HG03139 (cell line): ENCODE measurements at regions not wholly inside any gene's neighbourhood (a gene's known extent, or its start where the extent isn't known, plus 50 kb on each side); places are given as distances from the start of the nearest gene placed in this dataset.

ENCODE experiments used
- ATAC-seq: cut with Tn5 transposase; IDR thresholded peaks from one replicate; pipeline ENCODE4 v1.9.1; 2021; ENCODE audit not compliant: unreplicated experiment

- no peak for ATAC-seq
Measured at GRCh38 chr6:170022827-170023619, 267.9 kb downstream of the DLL1 start.

- no peak for ATAC-seq
Measured at GRCh38 chr6:170022291-170022722, 268.6 kb downstream of the DLL1 start.

- no peak for ATAC-seq
Measured at GRCh38 chr6:170021579-170021978, 269.3 kb downstream of the DLL1 start.

DNA sequence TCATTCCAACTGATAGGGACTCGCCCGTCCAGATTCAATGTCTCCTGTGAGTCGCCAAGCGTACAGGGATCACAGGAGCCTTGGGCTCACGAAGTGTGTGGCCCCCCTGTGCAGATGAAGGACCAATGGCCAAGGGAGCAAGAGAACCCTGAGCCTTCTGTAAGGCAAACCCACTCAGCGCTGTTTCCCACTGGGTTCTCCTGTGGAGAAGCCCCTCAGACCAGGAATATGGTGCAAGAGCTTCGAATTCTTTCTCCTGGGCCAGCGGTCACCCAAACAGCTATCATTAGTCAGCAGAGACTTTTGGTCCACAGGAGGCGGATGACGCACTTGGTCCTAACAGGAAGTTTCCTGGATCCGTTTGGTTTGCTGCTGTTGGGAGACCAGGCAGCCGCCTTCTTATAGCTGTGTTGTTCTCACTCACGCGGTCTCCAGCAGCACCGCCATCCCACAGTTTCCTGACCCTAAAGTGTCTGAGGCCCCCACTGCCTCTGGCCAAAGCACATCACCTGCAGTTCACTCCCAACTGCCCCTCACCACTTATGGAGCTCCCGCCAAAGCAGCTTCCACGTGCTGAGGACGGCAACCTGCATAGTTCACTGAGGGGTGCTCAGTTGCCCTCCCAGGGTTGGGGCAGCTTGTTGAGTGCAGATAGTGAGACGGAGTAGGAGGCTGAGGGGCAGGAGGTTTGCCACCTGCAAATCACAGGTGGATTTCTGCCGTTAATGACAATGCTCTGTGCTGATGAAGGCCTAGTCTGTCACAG is 268.6 kb downstream of the ERMARD start:
- ATAC-seq: no peak

DNA sequence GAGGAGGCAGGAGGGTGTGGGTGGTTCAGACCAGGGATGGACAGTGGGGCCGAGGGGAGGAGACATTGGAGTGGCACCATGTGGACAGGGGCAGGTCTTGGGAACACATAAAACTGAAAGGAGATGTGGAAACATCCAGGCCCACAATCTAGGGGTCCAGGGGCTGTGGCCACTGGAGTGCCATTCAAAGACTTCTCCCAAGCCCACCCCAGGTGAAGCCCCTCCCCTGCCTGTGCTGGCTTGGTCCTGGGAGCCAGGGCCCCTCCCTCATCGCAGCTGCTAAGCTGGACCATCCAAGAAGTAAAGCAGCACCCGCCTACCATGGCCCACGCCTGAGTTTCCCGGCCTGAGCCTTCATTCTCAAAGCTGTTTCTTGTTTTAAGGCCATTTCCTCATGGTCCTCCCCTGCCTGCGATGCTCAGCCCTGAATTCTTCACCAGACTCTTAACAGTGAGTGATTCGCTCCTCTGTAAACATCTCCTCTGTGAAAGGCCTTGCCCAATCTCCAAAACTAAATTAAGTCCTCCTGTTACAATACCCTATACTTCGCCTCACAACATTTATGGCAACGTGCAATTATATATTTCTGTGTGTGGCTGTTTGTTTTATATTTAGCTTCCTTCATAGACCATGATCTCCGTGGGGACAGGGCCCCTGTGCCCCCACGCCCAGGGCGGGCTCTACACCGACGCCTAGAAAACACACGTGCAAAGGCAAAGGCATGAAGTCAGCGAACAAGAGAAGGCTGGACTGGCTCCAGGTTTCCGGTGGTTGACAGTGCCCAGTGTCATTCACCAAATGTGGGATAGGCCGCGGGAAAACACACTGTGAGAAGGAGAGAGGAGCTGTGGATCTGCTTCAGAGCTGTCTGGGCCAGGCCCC is 267.8 kb downstream of the ERMARD start:
- no peak for ATAC-seq

- ATAC-seq: no peak
Measured at GRCh38 chr6:170018422-170018935, 267.1 kb downstream of the ERMARD start.

- ATAC-seq: no peak
Measured at GRCh38 chr6:170017603-170018320, 266.3 kb downstream of the ERMARD start.

DNA sequence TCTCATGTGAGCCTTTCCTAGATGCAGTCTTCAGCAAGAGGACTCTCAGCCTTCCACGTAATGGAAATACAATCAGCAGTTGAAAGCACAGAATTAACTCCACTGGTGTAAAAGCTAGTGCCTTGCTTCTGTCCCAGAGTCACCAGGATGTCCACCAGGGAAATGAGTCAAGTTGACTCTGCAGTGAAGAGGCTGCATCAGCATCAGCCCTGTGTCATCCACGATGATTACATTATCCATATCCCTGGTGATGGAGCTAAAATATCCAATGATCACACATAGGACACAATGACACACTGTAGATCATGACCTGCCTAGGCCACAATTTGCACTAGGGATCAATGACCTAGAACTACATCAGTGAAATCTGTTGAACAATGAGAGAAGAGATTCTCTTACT is 262.4 kb downstream of the ERMARD start:
- no peak for ATAC-seq

DNA sequence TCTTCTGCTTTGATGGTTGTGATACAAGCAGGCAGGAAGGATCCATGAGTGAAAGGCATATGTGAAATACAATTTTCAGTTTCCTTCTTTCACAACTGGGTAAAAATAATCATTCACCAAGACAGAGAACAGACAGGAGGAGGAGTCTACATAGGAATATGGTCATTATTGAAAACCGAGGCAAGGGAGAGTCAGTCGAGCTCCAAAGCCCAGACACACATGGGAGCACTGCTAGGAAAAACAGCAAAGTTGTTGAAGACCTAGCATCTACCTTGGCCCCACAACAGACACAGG is 260.6 kb downstream of the ERMARD start:
- ATAC-seq: no peak

DNA sequence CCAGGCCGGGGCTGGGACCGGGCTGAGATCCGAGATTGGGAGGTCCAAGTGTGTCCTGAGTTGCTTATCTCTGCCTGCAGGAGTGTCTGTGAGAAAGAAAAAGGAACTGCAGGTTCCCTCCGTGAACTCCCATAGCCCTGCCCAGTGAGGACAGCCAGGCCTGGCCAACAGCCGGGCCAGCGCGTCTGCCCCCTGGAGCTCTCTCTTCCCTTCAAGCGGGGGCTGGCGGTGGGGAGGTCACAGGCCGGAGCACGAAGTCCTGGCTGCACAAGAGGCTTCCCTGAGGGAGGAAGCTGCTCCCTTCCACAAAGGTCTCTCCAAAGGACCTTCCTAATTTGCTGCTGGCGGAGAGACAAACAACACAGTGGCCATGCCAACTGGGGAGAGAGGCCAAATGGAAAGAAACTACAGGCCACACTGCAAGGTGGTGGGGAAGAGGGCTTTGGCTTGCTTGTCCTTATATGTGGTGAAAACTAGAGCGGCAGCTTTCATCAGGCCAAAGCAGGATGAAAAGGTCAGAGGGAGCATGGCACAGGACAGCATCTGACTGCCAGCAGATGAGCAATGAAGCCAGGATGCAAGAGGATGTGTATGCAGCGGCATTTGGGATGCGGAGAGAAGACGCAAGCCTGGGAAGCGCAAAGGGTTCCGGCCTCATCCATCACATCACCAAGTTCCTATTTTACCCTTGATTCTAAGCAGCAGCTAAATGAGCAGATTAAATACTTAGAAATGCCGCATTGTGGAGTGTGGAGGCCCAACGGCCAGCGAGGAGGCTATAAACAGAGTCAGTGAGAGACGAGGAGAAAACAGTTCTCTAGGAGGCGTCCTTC is 260.0 kb downstream of the ERMARD start:
- no peak for ATAC-seq

DNA sequence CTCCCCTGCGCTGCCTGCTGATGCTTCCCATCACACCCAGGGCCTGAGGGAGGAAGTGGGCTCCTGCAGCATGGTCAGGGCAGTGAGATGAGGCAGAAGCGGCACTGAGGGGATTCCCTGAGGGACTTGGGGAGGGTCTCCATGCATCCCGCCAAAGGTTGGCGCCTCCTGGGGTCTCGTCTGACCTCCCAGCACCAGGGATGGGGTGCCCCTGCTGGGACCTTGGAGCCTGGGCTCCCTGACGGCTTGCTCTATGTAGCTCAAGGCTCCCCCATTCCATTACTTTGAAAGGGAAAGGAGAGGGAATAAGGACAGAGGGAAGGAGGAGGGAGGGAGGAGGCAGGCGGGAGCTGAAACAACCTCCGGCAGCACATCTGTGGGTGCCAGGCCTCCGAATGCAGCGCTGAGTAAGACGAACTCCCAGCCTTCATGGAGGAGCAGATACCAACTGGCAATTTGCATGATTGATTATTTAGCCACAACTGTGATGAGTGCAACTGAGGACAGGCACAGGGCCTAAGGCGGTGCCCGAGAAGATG is 259.3 kb downstream of the ERMARD start:
- ATAC-seq: no peak

DNA sequence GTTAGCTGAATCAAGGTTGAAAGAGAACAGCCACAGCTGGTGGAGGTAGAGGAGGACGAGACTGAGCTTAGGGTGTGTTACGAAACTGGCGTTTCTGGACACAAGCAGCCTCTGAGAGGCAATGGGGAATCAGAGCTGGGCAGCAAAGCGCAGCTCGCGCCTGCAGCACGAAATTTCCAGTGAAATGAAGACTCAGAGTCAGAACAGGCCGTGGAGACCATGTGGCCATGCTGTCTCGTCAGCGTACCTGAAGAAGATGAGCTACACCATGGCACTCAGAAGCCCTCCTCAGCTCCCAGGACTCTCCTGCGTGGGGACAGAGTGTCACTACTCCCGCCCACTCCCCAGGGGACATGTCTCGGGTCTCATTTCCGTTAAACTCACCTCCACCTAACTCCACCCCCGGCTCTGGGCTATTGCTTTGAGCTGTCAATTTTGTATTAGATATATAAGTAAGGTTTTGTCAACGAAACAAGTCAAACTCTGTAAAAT is 256.9 kb downstream of the ERMARD start:
- ATAC-seq: no peak

- no peak for ATAC-seq
Measured at GRCh38 chr6:170007468-170008293, 256.3 kb downstream of the ERMARD start.

- no peak for ATAC-seq
Measured at GRCh38 chr6:170006900-170007467, 255.6 kb downstream of the ERMARD start.

DNA sequence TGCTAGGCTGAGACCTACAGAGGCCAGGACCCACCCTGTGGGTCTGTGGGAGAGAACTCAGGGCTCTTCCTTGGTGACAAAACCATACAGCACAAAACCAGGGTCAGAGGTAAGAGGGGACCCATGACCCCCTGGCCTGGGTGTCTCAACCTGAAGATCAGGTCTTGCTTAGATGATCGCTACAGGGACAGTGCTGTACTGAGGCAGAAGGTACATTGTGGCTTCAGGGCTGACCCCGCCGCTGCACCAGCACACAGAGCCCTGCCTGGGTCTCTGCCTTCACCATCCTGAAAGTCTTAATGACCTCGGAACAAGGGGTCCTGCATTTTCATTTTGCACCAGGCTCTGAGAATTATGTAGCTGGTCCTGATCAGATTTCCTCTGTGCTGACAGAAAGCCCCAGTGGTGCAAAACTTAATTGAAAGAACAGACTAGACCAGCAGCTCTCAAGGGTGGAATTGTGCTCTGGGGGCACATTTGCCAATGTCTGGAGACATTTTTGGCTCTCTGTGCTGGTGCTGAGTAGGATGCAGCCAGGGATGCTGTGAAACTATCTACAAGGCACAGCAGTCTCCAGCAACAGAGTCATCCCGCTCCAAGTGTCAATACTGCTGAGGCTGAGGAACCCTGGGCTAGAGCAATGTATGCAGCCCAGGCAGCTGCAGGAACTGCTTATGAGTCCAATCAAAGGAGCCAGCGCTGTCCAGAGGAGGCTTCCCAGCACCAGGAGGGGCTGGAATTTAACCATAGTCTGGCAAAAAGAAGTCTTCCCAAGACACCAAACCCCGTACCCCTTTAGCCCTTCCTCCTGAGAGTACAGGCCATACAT is 254.9 kb downstream of the ERMARD start:
- no peak for ATAC-seq

DNA sequence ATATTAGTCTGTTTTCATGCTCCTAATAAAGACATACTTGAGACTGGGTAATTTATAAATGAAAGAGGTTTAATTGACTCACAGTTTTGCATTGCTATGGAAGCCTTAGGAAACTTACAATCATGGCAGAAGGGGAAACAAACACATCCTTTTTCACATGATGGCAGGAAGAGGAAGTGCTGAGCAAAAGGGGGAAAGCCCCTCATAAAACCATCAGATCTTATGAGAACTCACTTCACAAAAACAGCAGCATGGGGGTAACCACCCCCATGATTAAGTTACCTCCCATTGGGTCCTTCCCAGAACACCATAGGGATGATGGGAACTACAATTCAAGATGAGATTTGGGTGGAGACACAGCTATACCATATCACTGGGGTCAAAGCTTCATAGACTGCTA is 254.2 kb downstream of the ERMARD start:
- no peak for ATAC-seq

GRCh38 chr6:170004585-170005210 is 253.3 kb downstream of the ERMARD start:
- ATAC-seq: no peak
